ENCODE measurements at regions not wholly inside any gene's neighbourhood (a gene's known extent, or its start where the extent isn't known, plus 50 kb on each side); places are given as distances from the start of the nearest gene placed in this dataset.
"Not testable (repeated sequence)": the region's sequence is repeated elsewhere in the genome, so short reads cannot be mapped to it uniquely, and the experiment has no call there.

- Mint-ChIP-seq H3K27ac (ENCODE audit: low read depth) (no peak overlapping the region), H3K36me3 (ENCODE audit: insufficient read depth) (no peaks in the 10 kb centered on the region), H3K9me3 (peaks cover 14% of the 10 kb centered on the region), H3K4me1 (no peaks in the 10 kb centered on the region), H3K27me3 (no peaks in the 10 kb centered on the region), H3K4me3 (no peak overlapping the region)
- DNase-seq (ENCODE audit: low spot score in 2 of 2) (no peak), ATAC-seq (replicated peaks; ENCODE audit: extremely low read depth, poor library complexity, severe bottlenecking) (no peak)
Measured at GRCh38 chr13:60663788-60664187, 266.8 kb downstream of the TDRD3 start.

GRCh38 chr13:60662595-60662994, 265.6 kb downstream of the TDRD3 start:
- no peak for DNase-seq (ENCODE audit: low spot score in 2 of 2)
- Mint-ChIP-seq H3K9me3 (peaks cover 14% of the 10 kb centered on the region), H3K4me1 (no peaks in the 10 kb centered on the region), H3K36me3 (ENCODE audit: insufficient read depth) (no peaks in the 10 kb centered on the region), H3K27ac (ENCODE audit: low read depth) (no peak overlapping the region), H3K4me3 (no peak overlapping the region), H3K27me3 (no peaks in the 10 kb centered on the region)
- ATAC-seq (replicated peaks; ENCODE audit: extremely low read depth, poor library complexity, severe bottlenecking): no peak

GRCh38 chr13:60661521-60661920, 264.5 kb downstream of the TDRD3 start:
- Mint-ChIP-seq H3K4me1 (no peaks in the 10 kb centered on the region), H3K36me3 (ENCODE audit: insufficient read depth) (no peaks in the 10 kb centered on the region), H3K9me3 (peaks cover 14% of the 10 kb centered on the region), H3K4me3 (no peak overlapping the region), H3K27me3 (no peaks in the 10 kb centered on the region), H3K27ac (ENCODE audit: low read depth) (no peak overlapping the region)
- DNase-seq (ENCODE audit: low spot score in 2 of 2) (no peak), ATAC-seq (replicated peaks; ENCODE audit: extremely low read depth, poor library complexity, severe bottlenecking) (no peak)

- H3K4me3 Mint-ChIP-seq; H3K4me1 Mint-ChIP-seq; H3K27me3 Mint-ChIP-seq; H3K36me3 Mint-ChIP-seq (ENCODE audit: insufficient read depth); DNase-seq (ENCODE audit: low spot score in 2 of 2); H3K27ac Mint-ChIP-seq (ENCODE audit: low read depth); ATAC-seq (replicated peaks; ENCODE audit: extremely low read depth, poor library complexity, severe bottlenecking): not testable (repeated sequence)
- peaks cover 13% of the 10 kb centered on the region for H3K9me3 Mint-ChIP-seq
Measured at GRCh38 chr13:60657586-60657985, 260.6 kb downstream of the TDRD3 start.

- H3K9me3 Mint-ChIP-seq: peaks cover 2% of the 10 kb centered on the region
- no peak for DNase-seq (ENCODE audit: low spot score in 2 of 2)
- no peaks in the 10 kb centered on the region for H3K27me3 Mint-ChIP-seq
- ATAC-seq (replicated peaks; ENCODE audit: extremely low read depth, poor library complexity, severe bottlenecking): no peak
- H3K36me3 Mint-ChIP-seq (ENCODE audit: insufficient read depth): no peaks in the 10 kb centered on the region
- H3K27ac Mint-ChIP-seq (ENCODE audit: low read depth): no peak overlapping the region
- H3K4me1 Mint-ChIP-seq: no peaks in the 10 kb centered on the region
- H3K4me3 Mint-ChIP-seq: no peak overlapping the region
Measured at GRCh38 chr13:60655256-60655655, 258.2 kb downstream of the TDRD3 start.

- DNase-seq (ENCODE audit: low spot score in 2 of 2) (no peak), ATAC-seq (replicated peaks; ENCODE audit: extremely low read depth, poor library complexity, severe bottlenecking) (no peak)
- Mint-ChIP-seq H3K4me1 (no peaks in the 10 kb centered on the region), H3K27ac (ENCODE audit: low read depth) (no peak overlapping the region), H3K9me3 (no peaks in the 10 kb centered on the region), H3K27me3 (no peaks in the 10 kb centered on the region), H3K36me3 (ENCODE audit: insufficient read depth) (no peaks in the 10 kb centered on the region), H3K4me3 (no peak overlapping the region)
Measured at GRCh38 chr13:60654415-60654814, 257.4 kb downstream of the TDRD3 start.

- Mint-ChIP-seq H3K36me3 (ENCODE audit: insufficient read depth) (no peaks in the 10 kb centered on the region), H3K4me3 (no peak overlapping the region), H3K4me1 (no peaks in the 10 kb centered on the region), H3K9me3 (peaks cover 19% of the 10 kb centered on the region), H3K27ac (ENCODE audit: low read depth) (no peak overlapping the region), H3K27me3 (peaks cover 28% of the 10 kb centered on the region)
- ATAC-seq (replicated peaks; ENCODE audit: extremely low read depth, poor library complexity, severe bottlenecking) (no peak), DNase-seq (ENCODE audit: low spot score in 2 of 2) (no peak)
Measured at GRCh38 chr13:60647547-60647946, 250.5 kb downstream of the TDRD3 start.

GRCh38 chr13:60646620-60647019, 249.6 kb downstream of the TDRD3 start:
- H3K36me3 Mint-ChIP-seq (ENCODE audit: insufficient read depth): no peaks in the 10 kb centered on the region
- no peak overlapping the region for H3K4me3 Mint-ChIP-seq
- H3K4me1 Mint-ChIP-seq: no peaks in the 10 kb centered on the region
- no peak overlapping the region for H3K27ac Mint-ChIP-seq (ENCODE audit: low read depth)
- ATAC-seq (replicated peaks; ENCODE audit: extremely low read depth, poor library complexity, severe bottlenecking) (no peak), DNase-seq (ENCODE audit: low spot score in 2 of 2) (no peak)
- H3K27me3 Mint-ChIP-seq: peaks cover 28% of the 10 kb centered on the region
- H3K9me3 Mint-ChIP-seq: peaks cover 19% of the 10 kb centered on the region

GRCh38 chr13:60645676-60646075, 248.7 kb downstream of the TDRD3 start:
- no peak overlapping the region for H3K4me3 Mint-ChIP-seq
- ATAC-seq (replicated peaks; ENCODE audit: extremely low read depth, poor library complexity, severe bottlenecking) (no peak), DNase-seq (ENCODE audit: low spot score in 2 of 2) (no peak)
- H3K27me3 Mint-ChIP-seq: peaks cover 28% of the 10 kb centered on the region
- H3K27ac Mint-ChIP-seq (ENCODE audit: low read depth): no peak overlapping the region
- H3K36me3 Mint-ChIP-seq (ENCODE audit: insufficient read depth): no peaks in the 10 kb centered on the region
- H3K4me1 Mint-ChIP-seq: no peaks in the 10 kb centered on the region
- H3K9me3 Mint-ChIP-seq: peaks cover 19% of the 10 kb centered on the region

GRCh38 chr13:60642552-60642951, 245.5 kb downstream of the TDRD3 start:
- no peak for DNase-seq (ENCODE audit: low spot score in 2 of 2)

GRCh38 chr13:60629158-60629557, 232.1 kb downstream of the TDRD3 start:
- H3K27ac Mint-ChIP-seq (ENCODE audit: low read depth): no peak overlapping the region
- ATAC-seq (replicated peaks; ENCODE audit: extremely low read depth, poor library complexity, severe bottlenecking): no peak
- H3K36me3 Mint-ChIP-seq (ENCODE audit: insufficient read depth): no peaks in the 10 kb centered on the region
- H3K4me3 Mint-ChIP-seq: no peak overlapping the region
- peaks cover 11% of the 10 kb centered on the region for H3K27me3 Mint-ChIP-seq
- no peaks in the 10 kb centered on the region for H3K9me3 Mint-ChIP-seq
- no peak for DNase-seq (ENCODE audit: low spot score in 2 of 2)
- H3K4me1 Mint-ChIP-seq: no peaks in the 10 kb centered on the region

More at GRCh38 chr13:60642552-60642951, 245.5 kb downstream of the TDRD3 start:
- Mint-ChIP-seq H3K27ac (ENCODE audit: low read depth) (no peak overlapping the region), H3K4me3 (no peak overlapping the region), H3K27me3 (peaks cover 32% of the 10 kb centered on the region), H3K36me3 (ENCODE audit: insufficient read depth) (peaks cover 2% of the 10 kb centered on the region), H3K4me1 (no peaks in the 10 kb centered on the region), H3K9me3 (peaks cover 19% of the 10 kb centered on the region)
- ATAC-seq (replicated peaks; ENCODE audit: extremely low read depth, poor library complexity, severe bottlenecking): no peak

GRCh38 chr13:60627071-60627686, 230.2 kb downstream of the TDRD3 start:
- Mint-ChIP-seq H3K9me3 (no peaks in the 10 kb centered on the region), H3K27ac (ENCODE audit: low read depth) (no peak overlapping the region), H3K36me3 (ENCODE audit: insufficient read depth) (no peaks in the 10 kb centered on the region), H3K4me1 (no peaks in the 10 kb centered on the region), H3K4me3 (no peak overlapping the region), H3K27me3 (peaks cover 11% of the 10 kb centered on the region)
- ATAC-seq (replicated peaks; ENCODE audit: extremely low read depth, poor library complexity, severe bottlenecking) (no peak), DNase-seq (ENCODE audit: low spot score in 2 of 2) (no peak)

Data from central memory CD8-positive, alpha-beta T cell (primary cell).